Dermis microvascular lymphatic vessel endothelial cell (primary cell): ENCODE measurements at regions not wholly inside any gene's neighbourhood (a gene's known extent, or its start where the extent isn't known, plus 50 kb on each side); places are given as distances from the start of the nearest gene placed in this dataset.
"Not testable (repeated sequence)": the region's sequence is repeated elsewhere in the genome, so short reads cannot be mapped to it uniquely, and the experiment has no call there.

Experiments used
- DNase-seq, 2 donors: peaks; one replicate each; pipeline versions ENCODE4 v3.0.0 to v3.0.0-alpha.2; 2010; ENCODE audit warnings: low read depth in 2 of 2

GRCh38 chr10:55899472-55900147, 461.4 kb downstream of the ZWINT start:
- not testable (repeated sequence) for DNase-seq

- no peak for DNase-seq
Observed at GRCh38 chr10:55897490-55897921, 463.6 kb downstream of the ZWINT start.

GRCh38 chr10:55892276-55892675, 468.8 kb downstream of the ZWINT start:
- DNase-seq: no peak

GRCh38 chr10:55881588-55881987, 479.5 kb downstream of the ZWINT start:
- no peak for DNase-seq

- no peak for DNase-seq
Observed at GRCh38 chr10:55873485-55873884, 487.6 kb downstream of the ZWINT start.

- DNase-seq: no peak
Observed at GRCh38 chr10:55870186-55870585, 490.9 kb downstream of the ZWINT start.

- DNase-seq: no peak
Observed at GRCh38 chr10:55867848-55868247, 493.2 kb downstream of the ZWINT start.

GRCh38 chr10:55858730-55859129, 502.3 kb downstream of the ZWINT start:
- no peak for DNase-seq

GRCh38 chr10:55852900-55853299, 508.2 kb downstream of the ZWINT start:
- no peak for DNase-seq

GRCh38 chr10:55837273-55837672, 523.8 kb downstream of the ZWINT start:
- no peak for DNase-seq

GRCh38 chr10:55822096-55822495, 539.0 kb downstream of the ZWINT start:
- no peak for DNase-seq

- no peak for DNase-seq
Observed at GRCh38 chr10:55820478-55820877, 540.6 kb downstream of the ZWINT start.

GRCh38 chr10:55820071-55820470, 541.0 kb downstream of the ZWINT start:
- DNase-seq: no peak

- no peak for DNase-seq
Observed at GRCh38 chr10:55813451-55814170, 547.4 kb downstream of the ZWINT start.

GRCh38 chr10:55803055-55803454, 558.0 kb downstream of the ZWINT start:
- DNase-seq: no peak

GRCh38 chr10:55801353-55801661, 559.8 kb downstream of the ZWINT start:
- DNase-seq: no peak

GRCh38 chr10:55800602-55801352, 560.3 kb downstream of the ZWINT start:
- DNase-seq: no peak

GRCh38 chr10:55793024-55793423, 568.0 kb downstream of the ZWINT start:
- no peak for DNase-seq

GRCh38 chr10:55790276-55790675, 570.8 kb downstream of the ZWINT start:
- not testable (repeated sequence) for DNase-seq

- DNase-seq: no peak
Observed at GRCh38 chr10:55786461-55787050, 574.5 kb downstream of the ZWINT start.

- no peak for DNase-seq
Observed at GRCh38 chr10:55782181-55782580, 578.9 kb downstream of the ZWINT start.

- DNase-seq: no peak
Observed at GRCh38 chr10:55766212-55766611, 594.8 kb downstream of the ZWINT start.
